GM12878 (cell line): ENCODE measurements at regions not wholly inside any gene's neighbourhood (a gene's known extent, or its start where the extent isn't known, plus 50 kb on each side); places are given as distances from the start of the nearest gene placed in this dataset.

Experiments used
- ATAC-seq: fragments of 200-7000 bp; cut with Tn5 transposase; 3 replicates; pipeline ENCODE4 v1.9.1; 2020; ENCODE audit warnings: mild to moderate bottlenecking, moderate library complexity
- BruUV-seq: library from RNA; stranded (reverse); fragments of 400-500 nt; replicated peaks from 2 replicates; lab custom pipeline; 2021; lab: Mats Ljungman, UMichigan
- CTCF ChIA-PET: fragments of 300-600 bp; sonication (Branson Sonifier 250); formaldehyde crosslinking; extraction: SDS; loops from one replicate; lab custom pipeline; 2021; ENCODE audit warnings: inconsistent platforms; lab: Yijun Ruan, JAX
- POLR2A ChIA-PET: fragments of 350-600 bp; formaldehyde crosslinking; extraction: SDS; loops from one replicate; lab custom pipeline; 2021; ENCODE audit warnings: inconsistent platforms; lab: Charles Lee
- RAD21 ChIA-PET: fragments of 300-600 bp; sonication (Branson Sonifier 250); formaldehyde crosslinking; loops from one replicate; lab custom pipeline; 2023; ENCODE audit warnings: antibody characterized with exemption; ENCODE audit not compliant: unreplicated experiment; lab: Charles Lee
- SMC1A ChIA-PET: fragments of 300-600 bp; sonication (Branson Sonifier 250); formaldehyde crosslinking; loops from one replicate; lab custom pipeline; 2023; ENCODE audit not compliant: unreplicated experiment, uncharacterized antibody; lab: Charles Lee
- DNase-seq: peaks from one replicate; pipeline ENCODE4 v3.0.0-alpha.2; 2011; ENCODE audit warnings: low read depth, low spot score
- FAIRE-seq: peaks from 3 replicates; lab custom pipeline; 2011; peaks lifted over from hg19 to GRCh38; lab: Jason Lieb, UNC
- H2AFZ ChIP-seq: 2 replicates; pipeline ENCODE4 v1.6.0; 2011; ENCODE audit warnings: low read depth, low read length, control low read depth; ENCODE audit not compliant: control insufficient read depth
- H3K27ac ChIP-seq: 2 replicates; pipeline ENCODE4 v1.5.1; 2011; ENCODE audit warnings: control low read depth; ENCODE audit not compliant: control insufficient read depth, insufficient read depth
- H3K27me3 ChIP-seq, 2 experiments: replicated peaks in 1 of 2; 2 replicates each; pipeline versions ENCODE4 v1.6.0 to v1.6.1; 2011; ENCODE audit warnings: low read length in 1 of 2; ENCODE audit not compliant: control insufficient read depth in 2 of 2, insufficient read depth in 2 of 2
- H3K36me3 ChIP-seq, 2 experiments: 2 replicates each; pipeline ENCODE4 v1.5.1; 2011; ENCODE audit warnings: low read length in 1 of 2; ENCODE audit not compliant: control insufficient read depth in 2 of 2, insufficient read depth in 2 of 2
- H3K4me1 ChIP-seq: 2 replicates; pipeline ENCODE4 v1.6.1; 2011; ENCODE audit warnings: mild to moderate bottlenecking, low read length, moderate library complexity, mixed read lengths; ENCODE audit not compliant: control insufficient read depth, insufficient read depth
- H3K4me2 ChIP-seq: 2 replicates; pipeline ENCODE4 v1.6.0; 2011; ENCODE audit warnings: control low read depth; ENCODE audit not compliant: control insufficient read depth, insufficient read depth
- H3K4me3 ChIP-seq: fragments of 200-600 bp; sonication (generic); 2 replicates; pipeline ENCODE4 v1.5.1; 2016
- H3K79me2 ChIP-seq: 2 replicates; pipeline ENCODE4 v1.6.0; 2011; ENCODE audit warnings: low read length; ENCODE audit not compliant: control insufficient read depth, insufficient read depth
- H3K9ac ChIP-seq: 2 replicates; pipeline ENCODE4 v1.8.0; 2011; ENCODE audit warnings: low read length, control low read depth, mixed read lengths; ENCODE audit not compliant: control insufficient read depth, insufficient read depth
- H3K9me3 ChIP-seq: replicated peaks from 3 replicates; pipeline ENCODE4 v1.5.1; 2011; ENCODE audit warnings: mild to moderate bottlenecking, low read length; ENCODE audit not compliant: control insufficient read depth, insufficient read depth
- H4K20me1 ChIP-seq: 2 replicates; pipeline ENCODE4 v1.6.0; 2011; ENCODE audit not compliant: control insufficient read depth, insufficient read depth
- ASH2L ChIP-seq: fragments of 300-600, 200-600 bp; sonication (generic); IDR thresholded peaks from 2 replicates; pipeline ENCODE4 v1.6.1; 2017; ENCODE audit warnings: low read depth, mild to moderate bottlenecking, borderline replicate concordance
- BHLHE40 ChIP-seq, 2 experiments: fragments of 450-650 bp in 1 of 2; IDR thresholded peaks; 2 replicates each; pipeline ENCODE4 v1.6.1; 2011 to 2017; ENCODE audit warnings: low read depth in 2 of 2, borderline replicate concordance in 1 of 2, improper control_type of control experiment in 1 of 2, low read length in 1 of 2, mild to moderate bottlenecking in 1 of 2
- BMI1 ChIP-seq: fragments of 450-650 bp; IDR thresholded peaks from 2 replicates; pipeline ENCODE4 v1.6.1; 2016; ENCODE audit warnings: mild to moderate bottlenecking, moderate library complexity, borderline replicate concordance
- CBX3 ChIP-seq: fragments of 200-600 bp; sonication (generic); IDR thresholded peaks from 2 replicates; pipeline ENCODE4 v1.6.1; 2016; ENCODE audit warnings: low read depth, borderline replicate concordance
- CHD1 ChIP-seq: IDR thresholded peaks from 2 replicates; pipeline ENCODE4 v1.6.1; 2012; ENCODE audit warnings: low read depth, low read length, improper control_type of control experiment
- CTCF ChIP-seq, 3 experiments: IDR thresholded peaks in 2 of 3; conservative IDR thresholded peaks in 1 of 3; 2 replicates each; pipeline ENCODE4 v1.5.1; 2011; ENCODE audit warnings: low read depth in 3 of 3, low read length in 3 of 3, mild to moderate bottlenecking in 3 of 3, control low read depth in 2 of 3, moderate library complexity in 2 of 3, inconsistent platforms in 1 of 3, mixed read lengths in 1 of 3; ENCODE audit not compliant: control insufficient read depth in 2 of 3, insufficient read depth in 1 of 3; ENCODE audit errors: extremely low read depth in 1 of 3
- DPF2 ChIP-seq: fragments of 450-650 bp; IDR thresholded peaks from 2 replicates; pipeline ENCODE4 v1.6.1; 2017; ENCODE audit warnings: mild to moderate bottlenecking
- ESRRA ChIP-seq: IDR thresholded peaks from 2 replicates; pipeline ENCODE4 v1.6.1; 2012; ENCODE audit warnings: mild to moderate bottlenecking, low read length, improper control_type of control experiment
- FOXK2 ChIP-seq: fragments of 450-650 bp; IDR thresholded peaks from 2 replicates; pipeline ENCODE4 v1.6.1; 2017; ENCODE audit warnings: mild to moderate bottlenecking, moderate library complexity
- NFIC ChIP-seq: IDR thresholded peaks from 2 replicates; pipeline ENCODE4 v1.6.1; 2012; ENCODE audit warnings: low read depth, mild to moderate bottlenecking, inconsistent platforms, low read length, moderate library complexity
- PAX8 ChIP-seq: fragments of 450-650 bp; IDR thresholded peaks from 2 replicates; pipeline ENCODE4 v1.6.1; 2017; ENCODE audit warnings: mild to moderate bottlenecking, moderate library complexity
- POU2F2 ChIP-seq: IDR thresholded peaks from 3 replicates; pipeline ENCODE4 v1.6.1; 2011; ENCODE audit warnings: low read depth, mild to moderate bottlenecking, low read length, borderline replicate concordance
- SMARCA5 ChIP-seq: fragments of 450-650 bp; IDR thresholded peaks from 2 replicates; pipeline ENCODE4 v1.6.1; 2017; ENCODE audit warnings: mild to moderate bottlenecking
- SP1 ChIP-seq: IDR thresholded peaks from one replicate; pipeline ENCODE4 v1.6.1; 2011; ENCODE audit warnings: low read depth, low read length
- TARDBP ChIP-seq: IDR thresholded peaks from 2 replicates; pipeline ENCODE4 v1.6.1; 2016; ENCODE audit warnings: borderline replicate concordance
- TCF3 ChIP-seq: IDR thresholded peaks from 2 replicates; pipeline ENCODE4 v1.6.1; 2012; ENCODE audit warnings: low read depth, mild to moderate bottlenecking, low read length, borderline replicate concordance; ENCODE audit not compliant: insufficient read depth
- WGBS: methylation state at CpG from one replicate; pipeline ENCODE4 v1.1.6; 2016; ENCODE audit warnings: low lambda C conversion rate; ENCODE audit not compliant: insufficient replicate concordance, insufficient coverage; ENCODE audit errors: missing lambda C conversion rate; 5-methylcytosine and 5-hydroxymethylcytosine counted together
- in situ Hi-C: fragments of 300-500 bp; cut with MboI; formaldehyde crosslinking; loops from 9 replicates; pipeline ENCODE4 v1.14.3; 2018; ENCODE audit warnings: mixed read lengths
- intact Hi-C: fragments of 100-400 bp; cut with micrococcal nuclease; formaldehyde crosslinking; loops from one replicate; pipeline ENCODE4 v1.14.2; 2022; ENCODE audit not compliant: unreplicated experiment
- TF ChIP-seq, protein P1 (sequence below): IDR thresholded peaks from 2 replicates; pipeline ENCODE4 v1.6.1; 2011; ENCODE audit warnings: low read depth, mild to moderate bottlenecking, low read length, moderate library complexity, borderline replicate concordance; ENCODE audit errors: extremely low read depth
- TF ChIP-seq, protein P2 (sequence below): IDR thresholded peaks from 2 replicates; pipeline ENCODE4 v1.6.1; 2012; ENCODE audit warnings: mild to moderate bottlenecking, low read depth, low read length

DNA sequence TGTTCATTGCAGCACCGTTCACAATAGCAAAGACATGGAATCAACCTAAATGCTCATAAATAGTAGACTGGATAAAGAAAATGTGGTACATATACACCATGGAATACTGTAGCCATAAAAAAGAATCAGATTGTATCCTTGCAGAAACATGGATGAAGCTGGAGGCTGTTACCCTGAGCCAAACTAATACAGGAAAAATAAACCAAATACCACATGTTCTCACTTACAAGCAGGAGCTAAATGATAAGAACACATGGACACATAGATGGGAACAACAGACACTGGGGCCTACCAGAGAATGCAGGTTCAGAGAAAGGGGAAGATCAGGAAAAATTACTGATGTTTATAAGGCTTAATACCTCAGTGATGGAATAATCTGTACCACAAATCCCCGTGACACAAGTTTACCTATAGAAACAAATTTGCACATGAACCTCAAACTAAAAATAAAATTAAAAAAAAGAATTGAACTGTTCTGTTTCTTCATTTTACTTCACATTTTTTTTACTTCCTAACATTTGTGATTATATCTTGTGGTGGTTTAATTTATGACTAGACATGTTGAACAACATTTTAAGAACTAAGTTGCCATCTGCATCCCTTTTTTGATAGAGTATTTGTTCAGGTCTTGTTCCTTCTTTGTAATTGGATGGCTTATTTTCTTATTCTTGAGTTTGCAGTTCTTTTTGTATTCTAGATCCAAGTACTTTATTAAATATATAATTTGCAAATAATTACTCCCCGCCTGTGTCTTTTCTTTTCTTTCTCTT lies 835.2 kb downstream of the FSCB start:
- ChIA-PET SMC1A (interaction anchor here (1.6 kb wide), 1 partner anchor 11 kb away, joined by 4 read pairs; no protein-coding TSS in a partner anchor), RAD21 (no interaction called here), POLR2A (no interaction called here), CTCF (no interaction called here)
- no peak overlapping the region for H2AFZ ChIP-seq
- H3K4me1 ChIP-seq: no peaks in the 10 kb centered on the region
- no peak overlapping the region for H3K4me3 ChIP-seq
- no peaks in the 10 kb centered on the region for H4K20me1 ChIP-seq
- in situ Hi-C loops: no loop called here
- BruUV-seq: no TSS peak
- H3K27me3 ChIP-seq: no peaks in the 10 kb centered on the region
- no peak overlapping the region for H3K9ac ChIP-seq
- no peak overlapping the region for H3K4me2 ChIP-seq
- H3K9me3 ChIP-seq: no peaks in the 10 kb centered on the region
- no peak for FAIRE-seq
- TF ChIP-seq DPF2 (no peak), SP1 (no peak), PAX8 (no peak), POU2F2 (no peak), TCF3 (no peak), NFIC (no peak), ESRRA (no peak), CHD1 (no peak), BMI1 (no peak), ASH2L (no peak), CBX3 (no peak), TARDBP (no peak), FOXK2 (no peak), CTCF (IDR thresholded peaks at IDR 0.05 in 2 of 3, conservative IDR thresholded peaks at IDR 0.05 in 1 of 3; ENCODE audit: control insufficient read depth in 2 of 3, extremely low read depth in 1 of 3, insufficient read depth in 1 of 3, low read depth in 3 of 3, low read length in 3 of 3) (no peak), BHLHE40 (IDR thresholded peaks at IDR 0.05; ENCODE audit: borderline replicate concordance in 1 of 2, low read depth in 2 of 2, low read length in 1 of 2) (no peak), SMARCA5 (no peak)
- TF ChIP-seq, protein P1, sequence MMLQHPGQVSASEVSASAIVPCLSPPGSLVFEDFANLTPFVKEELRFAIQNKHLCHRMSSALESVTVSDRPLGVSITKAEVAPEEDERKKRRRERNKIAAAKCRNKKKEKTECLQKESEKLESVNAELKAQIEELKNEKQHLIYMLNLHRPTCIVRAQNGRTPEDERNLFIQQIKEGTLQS: no peak
- TF ChIP-seq, protein P2, sequence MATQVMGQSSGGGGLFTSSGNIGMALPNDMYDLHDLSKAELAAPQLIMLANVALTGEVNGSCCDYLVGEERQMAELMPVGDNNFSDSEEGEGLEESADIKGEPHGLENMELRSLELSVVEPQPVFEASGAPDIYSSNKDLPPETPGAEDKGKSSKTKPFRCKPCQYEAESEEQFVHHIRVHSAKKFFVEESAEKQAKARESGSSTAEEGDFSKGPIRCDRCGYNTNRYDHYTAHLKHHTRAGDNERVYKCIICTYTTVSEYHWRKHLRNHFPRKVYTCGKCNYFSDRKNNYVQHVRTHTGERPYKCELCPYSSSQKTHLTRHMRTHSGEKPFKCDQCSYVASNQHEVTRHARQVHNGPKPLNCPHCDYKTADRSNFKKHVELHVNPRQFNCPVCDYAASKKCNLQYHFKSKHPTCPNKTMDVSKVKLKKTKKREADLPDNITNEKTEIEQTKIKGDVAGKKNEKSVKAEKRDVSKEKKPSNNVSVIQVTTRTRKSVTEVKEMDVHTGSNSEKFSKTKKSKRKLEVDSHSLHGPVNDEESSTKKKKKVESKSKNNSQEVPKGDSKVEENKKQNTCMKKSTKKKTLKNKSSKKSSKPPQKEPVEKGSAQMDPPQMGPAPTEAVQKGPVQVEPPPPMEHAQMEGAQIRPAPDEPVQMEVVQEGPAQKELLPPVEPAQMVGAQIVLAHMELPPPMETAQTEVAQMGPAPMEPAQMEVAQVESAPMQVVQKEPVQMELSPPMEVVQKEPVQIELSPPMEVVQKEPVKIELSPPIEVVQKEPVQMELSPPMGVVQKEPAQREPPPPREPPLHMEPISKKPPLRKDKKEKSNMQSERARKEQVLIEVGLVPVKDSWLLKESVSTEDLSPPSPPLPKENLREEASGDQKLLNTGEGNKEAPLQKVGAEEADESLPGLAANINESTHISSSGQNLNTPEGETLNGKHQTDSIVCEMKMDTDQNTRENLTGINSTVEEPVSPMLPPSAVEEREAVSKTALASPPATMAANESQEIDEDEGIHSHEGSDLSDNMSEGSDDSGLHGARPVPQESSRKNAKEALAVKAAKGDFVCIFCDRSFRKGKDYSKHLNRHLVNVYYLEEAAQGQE: no peak
- TF ChIP-seq, all 136 proteins: peak for 0
- intact Hi-C loops: no loop called here
- H3K27ac ChIP-seq: no peak overlapping the region
- no peaks in the 10 kb centered on the region for H3K36me3 ChIP-seq
- DNase-seq (no peak), ATAC-seq (no peak)
- WGBS: 7% methylated on average over 3 of the region's 3 CpGs
- no peaks in the 10 kb centered on the region for H3K79me2 ChIP-seq
